Spleen (tissue), 7 donors: ENCODE measurements at regions not wholly inside any gene's neighbourhood (a gene's known extent, or its start where the extent isn't known, plus 50 kb on each side); places are given as distances from the start of the nearest gene placed in this dataset.

Source experiments
- CTCF ChIP-seq, 11 experiments: fragments of 200-600 bp in 7 of 11; fragments of 450-650 bp in 4 of 11; sonication (generic) in 4 of 11; IDR thresholded peaks in 8 of 11; conservative IDR thresholded peaks in 3 of 11; 1 replicate in 7 of 11; 2 replicates in 4 of 11; pipeline versions ENCODE4 v1.4.0 to v1.8.0; 2016 to 2021; ENCODE audit warnings: antibody characterized with exemption in 11 of 11, inconsistent platforms in 4 of 11, mild to moderate bottlenecking in 1 of 11
- POLR2A ChIP-seq, 3 donors: fragments of 450-650 bp; IDR thresholded peaks; one replicate each; pipeline ENCODE4 v1.5.1; 2017; ENCODE audit warnings: antibody characterized with exemption in 3 of 3, mild to moderate bottlenecking in 1 of 3
- donor health status: DM: no; HTN: no; CAD: no; lungs with moderate emphysema.
- donor health status: DM: no; HTN: no; CAD: no.
- donor health status: DM: no; HTN: no; CAD: no.

- no peak for TF ChIP-seq CTCF (IDR thresholded peaks at IDR 0.05 in 8 of 11, conservative IDR thresholded peaks at IDR 0.05 in 3 of 11)
- no peak for TF ChIP-seq POLR2A (IDR thresholded peaks at IDR 0.05)
Measured at GRCh38 chr2:129820908-129821307, 158.6 kb upstream of the RAB6C start.
